Endothelial cell of umbilical vein (primary cell): ENCODE measurements at regions not wholly inside any gene's neighbourhood (a gene's known extent, or its start where the extent isn't known, plus 50 kb on each side); places are given as distances from the start of the nearest gene placed in this dataset.

Experiments
- BruUV-seq: library from RNA; stranded (reverse); fragments of 400-500 nt; replicated peaks from 2 replicates; lab custom pipeline; 2021; lab: Mats Ljungman, UMichigan
- CTCF ChIA-PET: fragments of 300-600, 350-600 bp; sonication (Branson Sonifier 250); formaldehyde crosslinking; loops from one replicate; lab custom pipeline; 2021; ENCODE audit warnings: antibody characterized with exemption, inconsistent platforms; lab: Charles Lee
- POLR2A ChIA-PET: fragments of 300-600, 350-600 bp; sonication (Branson Sonifier 250); formaldehyde crosslinking; loops from one replicate; lab custom pipeline; 2021; ENCODE audit warnings: antibody characterized with exemption, inconsistent platforms; lab: Charles Lee
- DNase-seq: peaks from one replicate; pipeline ENCODE4 v3.0.0-alpha.2; 2011; ENCODE audit warnings: low read depth, low spot score
- FAIRE-seq: peaks from 2 replicates; lab custom pipeline; 2011; peaks lifted over from hg19 to GRCh38; lab: Jason Lieb, UNC
- H2AFZ ChIP-seq: 2 replicates; pipeline ENCODE4 v1.6.0; 2012; ENCODE audit warnings: low read depth, low read length, control low read depth, inconsistent platforms
- H3K27ac ChIP-seq: 2 replicates; pipeline ENCODE4 v1.5.1; 2011; ENCODE audit warnings: low read depth, mild to moderate bottlenecking, control low read depth, low read length, moderate library complexity; ENCODE audit not compliant: insufficient read depth
- H3K27me3 ChIP-seq, 2 experiments: 2 replicates each; pipeline versions ENCODE4 v1.6.0 to v1.6.1; 2011; ENCODE audit warnings: low read length in 2 of 2, mixed read lengths in 1 of 2; ENCODE audit not compliant: control insufficient read depth in 2 of 2, insufficient read depth in 2 of 2
- H3K36me3 ChIP-seq, 2 experiments: 2 replicates in 1 of 2; 3 replicates in 1 of 2; pipeline ENCODE4 v1.5.1; 2011; ENCODE audit warnings: low read length in 2 of 2, mild to moderate bottlenecking in 1 of 2, moderate library complexity in 1 of 2; ENCODE audit not compliant: control insufficient read depth in 2 of 2, insufficient read depth in 2 of 2; ENCODE audit errors: extremely low read depth in 1 of 2
- H3K4me1 ChIP-seq: 3 replicates; pipeline ENCODE4 v1.5.1; 2011; ENCODE audit warnings: mild to moderate bottlenecking, low read length; ENCODE audit not compliant: control insufficient read depth, insufficient read depth; ENCODE audit errors: extremely low read depth
- H3K4me2 ChIP-seq: 2 replicates; pipeline ENCODE4 v1.6.1; 2011; ENCODE audit warnings: low read length, control low read depth, mixed read lengths; ENCODE audit not compliant: insufficient read depth
- H3K4me3 ChIP-seq, 3 experiments: fragments of 200-600 bp in 1 of 3; sonication (generic), shearing (Covaris generic) in 1 of 3; replicated peaks in 1 of 3; 2 replicates each; pipeline ENCODE4 v1.5.1; 2011 to 2016; ENCODE audit warnings: control low read depth in 3 of 3, low read length in 3 of 3, mild to moderate bottlenecking in 2 of 3, inconsistent platforms in 1 of 3, low read depth in 1 of 3, moderate library complexity in 1 of 3; ENCODE audit not compliant: insufficient read depth in 1 of 3
- H3K79me2 ChIP-seq: 2 replicates; pipeline ENCODE4 v1.6.0; 2012; ENCODE audit warnings: low read length, inconsistent platforms; ENCODE audit not compliant: control insufficient read depth, insufficient read depth
- H3K9ac ChIP-seq: replicated peaks from 2 replicates; pipeline ENCODE3; 2011; ENCODE audit warnings: low read length, control low read depth; ENCODE audit not compliant: insufficient read depth; ENCODE audit errors: extremely low read depth
- H3K9me1 ChIP-seq: replicated peaks from 3 replicates; pipeline ENCODE4 v1.6.0; 2011; ENCODE audit warnings: mild to moderate bottlenecking, low read length; ENCODE audit not compliant: control insufficient read depth, insufficient read depth; ENCODE audit errors: extremely low read depth
- H3K9me3 ChIP-seq: replicated peaks from 2 replicates; pipeline ENCODE4 v1.5.1; 2012; ENCODE audit warnings: low read length, inconsistent platforms; ENCODE audit not compliant: control insufficient read depth, insufficient read depth
- H4K20me1 ChIP-seq: replicated peaks from 2 replicates; pipeline ENCODE3; 2011; ENCODE audit warnings: mild to moderate bottlenecking, low read length; ENCODE audit not compliant: control insufficient read depth, insufficient read depth; ENCODE audit errors: extremely low read depth
- CTCF ChIP-seq, 2 donors: IDR thresholded peaks; 1 replicate in 1 of 2; 2 replicates in 1 of 2; pipeline ENCODE4 v1.5.1; 2011; ENCODE audit warnings: low read length in 2 of 2, mild to moderate bottlenecking in 2 of 2, moderate library complexity in 2 of 2, control low read depth in 1 of 2, inconsistent platforms in 1 of 2, low read depth in 1 of 2; ENCODE audit not compliant: insufficient read depth in 1 of 2; ENCODE audit errors: extremely low read depth in 1 of 2
- EZH2 ChIP-seq: IDR thresholded peaks from 2 replicates; pipeline ENCODE4 v1.6.1; 2012; ENCODE audit warnings: borderline replicate concordance, low read depth, mild to moderate bottlenecking, moderate library complexity, low read length, inconsistent platforms; ENCODE audit not compliant: severe bottlenecking
- FOS ChIP-seq: IDR thresholded peaks from 2 replicates; pipeline ENCODE4 v1.6.1; 2011; ENCODE audit warnings: mild to moderate bottlenecking, low read length, moderate library complexity, borderline replicate concordance; ENCODE audit not compliant: insufficient read depth
- GATA2 ChIP-seq: IDR thresholded peaks from 2 replicates; pipeline ENCODE4 v1.7.0; 2011; ENCODE audit warnings: low read depth, mild to moderate bottlenecking, moderate library complexity, mixed read lengths, low read length; ENCODE audit not compliant: insufficient read length, insufficient read depth
- JUN ChIP-seq: IDR thresholded peaks from 2 replicates; pipeline ENCODE4 v1.6.1; 2011; ENCODE audit warnings: borderline replicate concordance, low read depth; ENCODE audit not compliant: insufficient read length, insufficient read depth
- MAX ChIP-seq: IDR thresholded peaks from 2 replicates; pipeline ENCODE4 v1.6.1; 2011; ENCODE audit not compliant: insufficient read depth, insufficient read length
- MYC ChIP-seq: IDR thresholded peaks from one replicate; pipeline ENCODE4 v1.6.1; 2011; ENCODE audit warnings: mild to moderate bottlenecking, low read depth, low read length
- POLR2A ChIP-seq: IDR thresholded peaks from 2 replicates; pipeline ENCODE4 v1.6.1; 2012; ENCODE audit warnings: low read depth, mild to moderate bottlenecking, control low read depth, low read length
- POLR2AphosphoS5 ChIP-seq: IDR thresholded peaks from 2 replicates; pipeline ENCODE4 v1.6.1; 2012; ENCODE audit warnings: low read depth, mild to moderate bottlenecking, control low read depth, low read length, moderate library complexity; ENCODE audit not compliant: insufficient read depth
- dilution Hi-C: fragments of 300-500 bp; cut with MboI; formaldehyde crosslinking; loops from one replicate; pipeline ENCODE4 v1.15.0; 2019; ENCODE audit warnings: low sequenced_read_pairs; ENCODE audit not compliant: extremely low pct_ligation_motif_present
- intact Hi-C: fragments of 100-400 bp; cut with micrococcal nuclease; formaldehyde crosslinking; loops from one replicate; pipeline ENCODE4 v1.10.0; 2022

- CTCF ChIA-PET = no interaction called here
- Histone ChIP-seq H2AFZ (no peak overlapping the region), H3K79me2 (no peaks in the 10 kb centered on the region), H3K36me3 (no peaks in the 10 kb centered on the region), H3K4me2 (no peak overlapping the region), H3K9me3 (no peaks in the 10 kb centered on the region), H3K4me1 (no peaks in the 10 kb centered on the region), H3K4me3 (no peak overlapping the region), H3K27me3 (no peaks in the 10 kb centered on the region), H4K20me1 (no peaks in the 10 kb centered on the region), H3K9me1 (no peaks in the 10 kb centered on the region), H3K9ac (no peak overlapping the region), H3K27ac (no peak overlapping the region)
- BruUV-seq = no TSS peak
- POLR2A ChIA-PET = no interaction called here
- dilution Hi-C loops = no loop called here
- intact Hi-C loops = no loop called here
- DNase-seq (no peak), FAIRE-seq (no peak)
- TF ChIP-seq POLR2A (no peak), JUN (no peak)
Observed at GRCh38 chr22:26817926-26818325, 160.5 kb downstream of the MIAT start.

GRCh38 chr22:26821854-26822253 is 164.5 kb downstream of the MIAT start:
- CTCF ChIA-PET = no interaction called here
- H3K27me3 ChIP-seq = no peaks in the 10 kb centered on the region
- no peak for TF ChIP-seq POLR2AphosphoS5
- TF ChIP-seq EZH2 = no peak
- TF ChIP-seq FOS = no peak
- TF ChIP-seq MYC = no peak
- TF ChIP-seq GATA2 = no peak
- TF ChIP-seq MAX = no peak
- no peak for TF ChIP-seq POLR2A
- no peak for TF ChIP-seq JUN
- no peak for TF ChIP-seq CTCF (IDR thresholded peaks at IDR 0.05; ENCODE audit: extremely low read depth in 1 of 2, insufficient read depth in 1 of 2, low read depth in 1 of 2, low read length in 2 of 2)
- H3K9me1 ChIP-seq = no peaks in the 10 kb centered on the region
- DNase-seq (no peak), FAIRE-seq (no peak)
- H3K4me3 ChIP-seq = no peak overlapping the region
- POLR2A ChIA-PET = no interaction called here
- H2AFZ ChIP-seq = no peak overlapping the region
- BruUV-seq = no TSS peak
- no peak overlapping the region for H3K9ac ChIP-seq
- H3K36me3 ChIP-seq = no peaks in the 10 kb centered on the region
- no peaks in the 10 kb centered on the region for H3K4me1 ChIP-seq
- dilution Hi-C loops (no loop called here), intact Hi-C loops (no loop called here)
- no peaks in the 10 kb centered on the region for H3K9me3 ChIP-seq
- H3K4me2 ChIP-seq = no peak overlapping the region
- H4K20me1 ChIP-seq = no peaks in the 10 kb centered on the region
- H3K79me2 ChIP-seq = no peaks in the 10 kb centered on the region
- no peak overlapping the region for H3K27ac ChIP-seq
